GM23248 (cell line): ENCODE measurements at regions not wholly inside any gene's neighbourhood (a gene's known extent, or its start where the extent isn't known, plus 50 kb on each side); places are given as distances from the start of the nearest gene placed in this dataset.

ENCODE experiments used
- DNase-seq: peaks from one replicate; pipeline ENCODE4 v3.0.0-alpha.2; 2015
- H2AFZ ChIP-seq: fragments of 200-600 bp; sonication (generic); 2 replicates; pipeline ENCODE4 v1.6.1; 2016; ENCODE audit warnings: antibody characterized with exemption
- H3F3A ChIP-seq: fragments of 200-600 bp; sonication (generic); 2 replicates; pipeline ENCODE4 v1.6.1; 2016; ENCODE audit warnings: mild to moderate bottlenecking, antibody characterized with exemption, mixed run types; ENCODE audit not compliant: insufficient read depth
- H3K27ac ChIP-seq: fragments of 200-600 bp; sonication (generic); 2 replicates; pipeline ENCODE4 v1.5.1; 2016; ENCODE audit warnings: mild to moderate bottlenecking
- H3K27me3 ChIP-seq: fragments of 200-600 bp; sonication (generic); replicated peaks from 2 replicates; pipeline ENCODE4 v1.6.1; 2016; ENCODE audit warnings: mild to moderate bottlenecking; ENCODE audit not compliant: insufficient read depth
- H3K36me3 ChIP-seq: fragments of 200-600 bp; sonication (generic); 2 replicates; pipeline ENCODE4 v1.6.1; 2016; ENCODE audit warnings: low read depth, mild to moderate bottlenecking
- H3K4me1 ChIP-seq: fragments of 200-600 bp; sonication (generic); 2 replicates; pipeline ENCODE4 v1.6.1; 2016; ENCODE audit warnings: mild to moderate bottlenecking; ENCODE audit not compliant: insufficient read depth
- H3K4me2 ChIP-seq: fragments of 200-600 bp; sonication (generic); one replicate; pipeline ENCODE4 v1.6.1; 2016; ENCODE audit warnings: mild to moderate bottlenecking; ENCODE audit not compliant: unreplicated experiment
- H3K4me3 ChIP-seq: fragments of 200-600 bp; sonication (generic); 2 replicates; pipeline ENCODE4 v1.5.1; 2016; ENCODE audit warnings: mild to moderate bottlenecking
- H3K79me2 ChIP-seq: fragments of 200-600 bp; sonication (generic); 2 replicates; pipeline ENCODE4 v1.6.1; 2016; ENCODE audit warnings: mild to moderate bottlenecking; ENCODE audit not compliant: insufficient read depth
- H3K9ac ChIP-seq: fragments of 200-600 bp; sonication (generic); 2 replicates; pipeline ENCODE4 v1.6.1; 2016; ENCODE audit warnings: mild to moderate bottlenecking
- H3K9me2 ChIP-seq: fragments of 200-600 bp; sonication (generic); 2 replicates; pipeline ENCODE4 v1.6.1; 2016; ENCODE audit warnings: mixed run types, mild to moderate bottlenecking, moderate library complexity; ENCODE audit not compliant: insufficient read depth
- H3K9me3 ChIP-seq: fragments of 200-600 bp; sonication (generic); one replicate; pipeline ENCODE4 v1.6.1; 2017; ENCODE audit warnings: low read depth
- H4K20me1 ChIP-seq: fragments of 200-600 bp; sonication (generic); 2 replicates; pipeline ENCODE4 v1.6.0; 2016; ENCODE audit not compliant: insufficient read depth
- EZH2 ChIP-seq: fragments of 200-600 bp; sonication (generic); IDR thresholded peaks from 2 replicates; pipeline ENCODE4 v1.6.1; 2018; ENCODE audit warnings: antibody characterized with exemption, mild to moderate bottlenecking; ENCODE audit not compliant: insufficient read depth, poor library complexity, severe bottlenecking
- EZH2phosphoT487 ChIP-seq: fragments of 200-600 bp; sonication (generic); IDR thresholded peaks from 2 replicates; pipeline ENCODE4 v1.6.1; 2018; ENCODE audit warnings: antibody characterized with exemption, moderate library complexity, mild to moderate bottlenecking, low read depth; ENCODE audit not compliant: insufficient read depth
- WGBS, 2 experiments: methylation state at CpG; one replicate each; pipeline ENCODE4 v1.1.6; 2015 to 2017; ENCODE audit warnings: low lambda C conversion rate in 2 of 2, low coverage in 1 of 2; ENCODE audit errors: missing lambda C conversion rate in 2 of 2; 5-methylcytosine and 5-hydroxymethylcytosine counted together
- in situ Hi-C: fragments of 300-500 bp; cut with MboI; formaldehyde crosslinking; loops from 2 replicates; pipeline ENCODE4 v1.15.0; 2020

DNA sequence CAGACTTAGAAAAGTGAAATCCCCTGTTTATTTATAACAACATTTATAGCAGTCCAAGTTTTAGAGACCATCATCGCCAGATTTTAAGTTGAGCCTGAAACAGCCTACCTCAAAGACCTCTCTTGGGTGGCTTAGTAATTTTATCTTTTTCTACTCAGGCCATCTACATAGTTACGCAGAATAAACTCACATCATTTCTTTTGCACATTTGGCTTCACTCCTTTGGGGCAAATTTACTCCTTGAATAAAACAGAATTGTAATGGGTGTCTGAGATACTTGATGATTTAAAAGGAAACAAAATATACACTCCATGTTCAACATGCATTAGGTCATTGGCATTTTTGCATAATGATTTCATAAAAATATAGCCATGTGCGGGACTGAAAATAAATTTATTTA is 104.7 kb upstream of the TSPAN8 start:
- DNase-seq = no peak
- no peaks in the 10 kb centered on the region for H3K27me3 ChIP-seq
- no peak overlapping the region for H3K4me2 ChIP-seq
- H3K9ac ChIP-seq = no peak overlapping the region
- H3K4me1 ChIP-seq = no peaks in the 10 kb centered on the region
- no peaks in the 10 kb centered on the region for H3F3A ChIP-seq
- H3K9me3 ChIP-seq = no peaks in the 10 kb centered on the region
- no peaks in the 10 kb centered on the region; the same call in 1 of the 2 replicates for H3K9me2 ChIP-seq
- no peak overlapping the region for H3K27ac ChIP-seq
- H4K20me1 ChIP-seq = no peaks in the 10 kb centered on the region
- TF ChIP-seq EZH2phosphoT487 = no peak
- no peak for TF ChIP-seq EZH2
- H3K79me2 ChIP-seq = no peaks in the 10 kb centered on the region
- 31 to 39% methylated on average over 3 of the region's 3 CpGs for WGBS, 2 experiments
- no peak overlapping the region for H2AFZ ChIP-seq
- in situ Hi-C loops = no loop called here
- H3K4me3 ChIP-seq = no peak overlapping the region
- H3K36me3 ChIP-seq = no peaks in the 10 kb centered on the region

DNA sequence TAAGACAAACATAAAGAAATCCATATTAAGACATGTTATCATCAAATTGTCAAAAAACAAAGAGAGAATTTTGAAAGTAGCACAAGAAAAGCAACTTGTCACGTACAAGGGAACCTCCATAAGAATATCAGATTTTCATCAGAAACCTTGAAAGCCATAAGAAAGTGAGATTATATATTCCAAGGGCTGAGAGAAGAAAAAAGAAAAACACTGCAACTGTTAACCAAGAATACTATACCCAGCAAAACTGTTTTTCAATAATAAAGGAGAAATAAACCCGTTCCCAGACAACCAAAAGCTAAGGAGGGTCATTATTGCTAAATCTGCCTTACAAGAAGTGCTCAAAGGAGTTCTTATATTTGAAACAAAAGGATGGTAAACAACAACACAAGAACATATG is 94.7 kb upstream of the TSPAN8 start:
- WGBS, 2 experiments = 4 to 5% methylated on average over 2 of the region's 2 CpGs
- H3K4me2 ChIP-seq = no peak overlapping the region
- no peaks in the 10 kb centered on the region for H3K4me1 ChIP-seq
- no peaks in the 10 kb centered on the region for H3K9me2 ChIP-seq
- TF ChIP-seq EZH2phosphoT487 (no peak), EZH2 (no peak)
- no peak overlapping the region for H3K9ac ChIP-seq
- no peaks in the 10 kb centered on the region for H3F3A ChIP-seq
- DNase-seq = no peak
- H3K79me2 ChIP-seq = no peaks in the 10 kb centered on the region
- in situ Hi-C loops = no loop called here
- no peak overlapping the region for H3K4me3 ChIP-seq
- H4K20me1 ChIP-seq = no peaks in the 10 kb centered on the region
- H3K9me3 ChIP-seq = no peaks in the 10 kb centered on the region
- H2AFZ ChIP-seq = no peak overlapping the region
- H3K36me3 ChIP-seq = 0 out of 2 replicates have a peak, but pooled peaks cover 3% of the 10 kb centered on the region
- no peak overlapping the region for H3K27ac ChIP-seq
- H3K27me3 ChIP-seq = no peaks in the 10 kb centered on the region

DNA sequence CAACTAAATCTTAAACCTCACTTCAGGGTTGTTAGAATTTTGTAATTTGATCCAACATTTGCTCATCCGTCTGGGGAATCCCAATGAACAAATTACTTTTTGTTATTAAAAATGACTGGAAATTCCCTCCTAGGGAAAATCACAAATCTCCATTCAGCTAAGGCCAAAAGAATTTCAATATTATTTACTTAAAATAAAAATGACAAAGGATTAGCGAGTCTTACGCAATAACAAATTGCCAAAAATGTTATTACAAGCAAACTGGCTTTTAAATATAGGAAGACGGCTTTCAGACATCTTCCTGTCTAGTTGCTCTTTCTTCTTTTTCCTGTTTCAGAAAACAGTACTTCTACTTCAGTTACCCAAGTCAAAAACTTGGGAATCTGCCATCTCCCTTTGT is 92.4 kb upstream of the TSPAN8 start:
- Histone ChIP-seq H4K20me1 (no peaks in the 10 kb centered on the region), H3K27me3 (no peaks in the 10 kb centered on the region), H3K79me2 (no peaks in the 10 kb centered on the region), H3K9me3 (no peaks in the 10 kb centered on the region), H3K27ac (no peak overlapping the region), H3K9me2 (no peaks in the 10 kb centered on the region), H3K9ac (no peak overlapping the region), H3K4me2 (no peak overlapping the region), H3K4me1 (no peaks in the 10 kb centered on the region), H3K36me3 (0 out of 2 replicates have a peak, but pooled peaks cover 3% of the 10 kb centered on the region), H3K4me3 (no peak overlapping the region), H2AFZ (no peak overlapping the region), H3F3A (no peaks in the 10 kb centered on the region)
- DNase-seq = no peak
- TF ChIP-seq EZH2 (no peak), EZH2phosphoT487 (no peak)
- in situ Hi-C loops = no loop called here
- WGBS, 2 experiments = 2 to 5% methylated on average over 4 of the region's 4 CpGs

DNA sequence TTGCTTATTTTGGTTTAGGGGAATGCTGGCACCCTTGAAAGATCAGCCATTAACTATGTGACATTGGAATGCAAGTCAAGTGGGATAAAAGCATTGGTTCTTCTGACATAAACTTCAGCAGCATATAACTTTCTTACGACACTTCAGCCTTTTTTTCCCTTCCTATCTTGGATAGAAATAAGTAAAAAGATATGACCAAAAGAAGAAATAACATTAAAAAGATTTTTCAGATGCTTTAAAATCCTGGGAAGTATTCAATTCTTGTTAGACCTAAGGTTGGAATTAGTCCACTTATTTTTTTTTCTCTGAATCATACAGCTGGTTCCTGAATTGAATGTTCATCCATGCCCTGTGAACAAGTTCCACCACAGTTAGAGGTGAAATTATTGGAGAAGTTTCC is 85.6 kb upstream of the TSPAN8 start:
- no peak overlapping the region for H3K9ac ChIP-seq
- no peaks in the 10 kb centered on the region for H3K4me1 ChIP-seq
- no peaks in the 10 kb centered on the region for H3K79me2 ChIP-seq
- no peak overlapping the region for H3K27ac ChIP-seq
- in situ Hi-C loops = no loop called here
- no peaks in the 10 kb centered on the region for H3K36me3 ChIP-seq
- H3K9me3 ChIP-seq = no peaks in the 10 kb centered on the region
- no peak overlapping the region for H3K4me2 ChIP-seq
- H2AFZ ChIP-seq = no peak overlapping the region
- 19% methylated on average over 1 of the region's 1 CpG for WGBS, 2 experiments
- no peak for DNase-seq
- TF ChIP-seq EZH2phosphoT487 (no peak), EZH2 (no peak)
- no peaks in the 10 kb centered on the region for H3K9me2 ChIP-seq
- no peaks in the 10 kb centered on the region for H4K20me1 ChIP-seq
- H3F3A ChIP-seq = no peaks in the 10 kb centered on the region
- H3K4me3 ChIP-seq = no peak overlapping the region
- H3K27me3 ChIP-seq = no peaks in the 10 kb centered on the region

DNA sequence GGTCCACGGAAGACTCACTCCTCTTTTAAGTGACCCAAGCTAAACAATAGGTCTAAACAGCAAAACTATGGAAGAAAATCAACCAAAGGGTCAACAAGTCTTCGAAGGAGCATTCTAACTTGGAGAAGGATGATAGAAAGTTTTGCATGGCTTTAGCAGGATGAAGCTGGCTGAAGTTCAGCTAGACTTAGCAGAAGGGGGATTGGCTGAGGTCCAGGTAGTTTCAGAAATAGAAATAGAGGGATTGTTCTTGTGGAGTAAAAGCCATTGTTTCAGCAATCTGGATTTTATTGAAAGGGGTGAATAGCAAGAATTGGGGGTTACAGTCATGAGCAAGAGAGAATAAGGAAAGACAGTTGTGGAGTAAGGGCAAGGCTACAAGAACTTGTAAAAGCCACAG is 84.7 kb upstream of the TSPAN8 start:
- WGBS, 2 experiments = 16 to 19% methylated on average over 2 of the region's 2 CpGs
- no peak overlapping the region for H3K4me3 ChIP-seq
- no peaks in the 10 kb centered on the region for H3K4me1 ChIP-seq
- H3K9me3 ChIP-seq = no peaks in the 10 kb centered on the region
- H3F3A ChIP-seq = no peaks in the 10 kb centered on the region
- no peaks in the 10 kb centered on the region for H3K9me2 ChIP-seq
- no peaks in the 10 kb centered on the region for H3K36me3 ChIP-seq
- no peaks in the 10 kb centered on the region for H3K27me3 ChIP-seq
- in situ Hi-C loops = no loop called here
- no peak overlapping the region for H3K27ac ChIP-seq
- H3K9ac ChIP-seq = no peak overlapping the region
- no peak for DNase-seq
- H2AFZ ChIP-seq = no peak overlapping the region
- H4K20me1 ChIP-seq = no peaks in the 10 kb centered on the region
- H3K4me2 ChIP-seq = no peak overlapping the region
- no peaks in the 10 kb centered on the region for H3K79me2 ChIP-seq
- TF ChIP-seq EZH2 = no peak
- TF ChIP-seq EZH2phosphoT487 = no peak
